Parathyroid adenoma (tissue), 2 donors: ENCODE measurements at regions not wholly inside any gene's neighbourhood (a gene's known extent, or its start where the extent isn't known, plus 50 kb on each side); places are given as distances from the start of the nearest gene placed in this dataset.

ENCODE experiments used
- H2AFZ ChIP-seq: fragments of 300-600 bp; sonication (generic); one replicate; pipeline ENCODE4 v1.7.0; 2017; ENCODE audit warnings: antibody characterized with exemption, mild to moderate bottlenecking
- H3K27ac ChIP-seq: fragments of 300-600 bp; sonication (generic); one replicate; pipeline ENCODE4 v1.7.0; 2017
- H3K27me3 ChIP-seq: fragments of 300-600 bp; sonication (generic); one replicate; pipeline ENCODE4 v1.7.0; 2017; ENCODE audit warnings: low read length; ENCODE audit not compliant: control insufficient read depth, insufficient read depth
- H3K36me3 ChIP-seq: fragments of 300-600 bp; sonication (generic); one replicate; pipeline ENCODE4 v1.7.0; 2017; ENCODE audit warnings: low read length; ENCODE audit not compliant: control insufficient read depth, insufficient read depth
- H3K4me1 ChIP-seq: fragments of 300-600 bp; sonication (generic); one replicate; pipeline ENCODE4 v1.7.0; 2017; ENCODE audit warnings: control low read depth
- H3K4me2 ChIP-seq: fragments of 300-600 bp; sonication (generic); one replicate; pipeline ENCODE4 v1.7.0; 2017; ENCODE audit warnings: low read length
- H3K4me3 ChIP-seq: fragments of 300-600 bp; sonication (generic); one replicate; pipeline ENCODE4 v1.7.0; 2017; ENCODE audit warnings: low read depth, low read length
- H3K79me2 ChIP-seq: fragments of 300-600 bp; sonication (generic); one replicate; pipeline ENCODE4 v1.7.0; 2017; ENCODE audit warnings: control low read depth
- H3K9ac ChIP-seq: fragments of 300-600 bp; sonication (generic); one replicate; pipeline ENCODE4 v1.7.0; 2017; ENCODE audit warnings: mild to moderate bottlenecking
- H3K9me3 ChIP-seq: fragments of 300-600 bp; sonication (generic); one replicate; pipeline ENCODE4 v1.7.0; 2017; ENCODE audit warnings: low read length; ENCODE audit not compliant: control insufficient read depth
- CTCF ChIP-seq: fragments of 300-600 bp; sonication (generic); IDR thresholded peaks from one replicate; pipeline ENCODE4 v1.7.0; 2017; ENCODE audit warnings: antibody characterized with exemption, mild to moderate bottlenecking
- donor health status: primary hyperparathyroidism.

- H3K36me3 ChIP-seq = no peaks in the 10 kb centered on the region
- no peak overlapping the region for H3K4me2 ChIP-seq
- TF ChIP-seq CTCF = no peak
- no peaks in the 10 kb centered on the region for H3K4me1 ChIP-seq
- no peaks in the 10 kb centered on the region for H3K27me3 ChIP-seq
- no peak overlapping the region for H3K9ac ChIP-seq
- no peak overlapping the region for H3K27ac ChIP-seq
- no peaks in the 10 kb centered on the region for H3K79me2 ChIP-seq
- no peak overlapping the region for H3K4me3 ChIP-seq
- H3K9me3 ChIP-seq = no peaks in the 10 kb centered on the region
- H2AFZ ChIP-seq = no peak overlapping the region
These were observed 82.6 kb downstream of the BLTP1 start for GRCh38 chr4:122234686-122235085.

- Histone ChIP-seq H3K79me2 (no peaks in the 10 kb centered on the region), H3K4me1 (no peaks in the 10 kb centered on the region), H3K36me3 (no peaks in the 10 kb centered on the region), H3K27ac (no peak overlapping the region), H3K27me3 (no peaks in the 10 kb centered on the region), H3K9ac (no peak overlapping the region), H3K4me2 (no peak overlapping the region), H3K4me3 (no peak overlapping the region), H3K9me3 (no peaks in the 10 kb centered on the region), H2AFZ (no peak overlapping the region)
- no peak for TF ChIP-seq CTCF
These were observed 91.7 kb downstream of the BLTP1 start for GRCh38 chr4:122243785-122244184.

- Histone ChIP-seq H2AFZ (no peak overlapping the region), H3K36me3 (no peaks in the 10 kb centered on the region), H3K9me3 (no peaks in the 10 kb centered on the region), H3K27ac (no peak overlapping the region), H3K4me1 (no peaks in the 10 kb centered on the region), H3K4me3 (no peak overlapping the region), H3K4me2 (no peak overlapping the region), H3K27me3 (no peaks in the 10 kb centered on the region), H3K79me2 (no peaks in the 10 kb centered on the region), H3K9ac (no peak overlapping the region)
- TF ChIP-seq CTCF = no peak
These were observed 92.6 kb downstream of the BLTP1 start for GRCh38 chr4:122244764-122245163.

- Histone ChIP-seq H3K27me3 (no peaks in the 10 kb centered on the region), H3K27ac (no peak overlapping the region), H3K9ac (no peak overlapping the region), H3K4me2 (no peak overlapping the region), H3K9me3 (no peaks in the 10 kb centered on the region), H3K79me2 (no peaks in the 10 kb centered on the region), H3K36me3 (no peaks in the 10 kb centered on the region), H3K4me1 (no peaks in the 10 kb centered on the region), H3K4me3 (no peak overlapping the region), H2AFZ (no peak overlapping the region)
- TF ChIP-seq CTCF = no peak
These were observed 94.4 kb downstream of the BLTP1 start for GRCh38 chr4:122246551-122246950.

GRCh38 chr4:122249357-122249756 is 97.2 kb downstream of the BLTP1 start:
- Histone ChIP-seq H3K9ac (no peak overlapping the region), H3K9me3 (no peaks in the 10 kb centered on the region), H3K27ac (no peak overlapping the region), H3K79me2 (no peaks in the 10 kb centered on the region), H3K36me3 (no peaks in the 10 kb centered on the region), H2AFZ (no peak overlapping the region), H3K27me3 (no peaks in the 10 kb centered on the region), H3K4me1 (no peaks in the 10 kb centered on the region), H3K4me2 (no peak overlapping the region), H3K4me3 (no peak overlapping the region)
- TF ChIP-seq CTCF = no peak
